ENCODE measurements at regions not wholly inside any gene's neighbourhood (a gene's known extent, or its start where the extent isn't known, plus 50 kb on each side); places are given as distances from the start of the nearest gene placed in this dataset.

GRCh38 chr2:100653449-100654035 is 90.7 kb downstream of the PDCL3 start:
- no peak for TF ChIP-seq CTCF (IDR thresholded peaks at IDR 0.05; ENCODE audit: low read depth, low read length)
- peaks cover 3% of the 10 kb centered on the region for H3K9me3 ChIP-seq (ENCODE audit: severe bottlenecking)

GRCh38 chr2:100654611-100655010 is 91.8 kb downstream of the PDCL3 start:
- no peak for DNase-seq
- Histone ChIP-seq H3K9me3 (ENCODE audit: severe bottlenecking) (peaks cover 3% of the 10 kb centered on the region), H3K36me3 (no peaks in the 10 kb centered on the region), H3K27me3 (ENCODE audit: insufficient read depth, low read depth, severe bottlenecking) (peaks cover 5% of the 10 kb centered on the region), H3K27ac (no peak overlapping the region), H3K4me3 (ENCODE audit: low read depth, low read length) (no peak overlapping the region)
- no peak for TF ChIP-seq CTCF (IDR thresholded peaks at IDR 0.05; ENCODE audit: low read depth, low read length)

More at GRCh38 chr2:100653449-100654035, 90.7 kb downstream of the PDCL3 start:
- no peak overlapping the region for H3K27ac ChIP-seq
- no peaks in the 10 kb centered on the region for H3K36me3 ChIP-seq
- DNase-seq = no peak
- peaks cover under 1% of the 10 kb centered on the region for H3K27me3 ChIP-seq (ENCODE audit: insufficient read depth, low read depth, severe bottlenecking)
- H3K4me3 ChIP-seq (ENCODE audit: low read depth, low read length) = no peak overlapping the region

GRCh38 chr2:100655446-100655845 is 92.7 kb downstream of the PDCL3 start:
- Histone ChIP-seq H3K36me3 (no peaks in the 10 kb centered on the region), H3K4me3 (ENCODE audit: low read depth, low read length) (no peak overlapping the region), H3K27me3 (ENCODE audit: insufficient read depth, low read depth, severe bottlenecking) (peaks cover 5% of the 10 kb centered on the region), H3K27ac (no peak overlapping the region), H3K9me3 (ENCODE audit: severe bottlenecking) (peaks cover 3% of the 10 kb centered on the region)
- TF ChIP-seq CTCF (IDR thresholded peaks at IDR 0.05; ENCODE audit: low read depth, low read length) = no peak
- DNase-seq = no peak

GRCh38 chr2:100655936-100656534 is 93.2 kb downstream of the PDCL3 start:
- H3K27ac ChIP-seq = no peak overlapping the region
- H3K9me3 ChIP-seq (ENCODE audit: severe bottlenecking) = peaks cover 3% of the 10 kb centered on the region
- no peak for TF ChIP-seq CTCF (IDR thresholded peaks at IDR 0.05; ENCODE audit: low read depth, low read length)
- DNase-seq = no peak
- H3K36me3 ChIP-seq = no peaks in the 10 kb centered on the region
- no peak overlapping the region for H3K4me3 ChIP-seq (ENCODE audit: low read depth, low read length)
- peaks cover 5% of the 10 kb centered on the region for H3K27me3 ChIP-seq (ENCODE audit: insufficient read depth, low read depth, severe bottlenecking)

- Histone ChIP-seq H3K36me3 (no peaks in the 10 kb centered on the region), H3K4me3 (ENCODE audit: low read depth, low read length) (no peak overlapping the region), H3K9me3 (ENCODE audit: severe bottlenecking) (peaks cover 6% of the 10 kb centered on the region), H3K27ac (no peak overlapping the region), H3K27me3 (ENCODE audit: insufficient read depth, low read depth, severe bottlenecking) (peaks cover 5% of the 10 kb centered on the region)
- DNase-seq = no peak
- no peak for TF ChIP-seq CTCF (IDR thresholded peaks at IDR 0.05; ENCODE audit: low read depth, low read length)
Measured at GRCh38 chr2:100658017-100658416, 95.2 kb downstream of the PDCL3 start.
